GM12878 (cell line): ENCODE measurements at regions not wholly inside any gene's neighbourhood (a gene's known extent, or its start where the extent isn't known, plus 50 kb on each side); places are given as distances from the start of the nearest gene placed in this dataset.

ENCODE experiments used
- ATAC-seq: fragments of 200-7000 bp; cut with Tn5 transposase; 3 replicates; pipeline ENCODE4 v1.9.1; 2020; ENCODE audit warnings: mild to moderate bottlenecking, moderate library complexity
- BruUV-seq: library from RNA; stranded (reverse); fragments of 400-500 nt; replicated peaks from 2 replicates; lab custom pipeline; 2021; lab: Mats Ljungman, UMichigan
- CTCF ChIA-PET: fragments of 300-600 bp; sonication (Branson Sonifier 250); formaldehyde crosslinking; extraction: SDS; loops from one replicate; lab custom pipeline; 2021; ENCODE audit warnings: inconsistent platforms; lab: Yijun Ruan, JAX
- POLR2A ChIA-PET: fragments of 350-600 bp; formaldehyde crosslinking; extraction: SDS; loops from one replicate; lab custom pipeline; 2021; ENCODE audit warnings: inconsistent platforms; lab: Charles Lee
- RAD21 ChIA-PET: fragments of 300-600 bp; sonication (Branson Sonifier 250); formaldehyde crosslinking; loops from one replicate; lab custom pipeline; 2023; ENCODE audit warnings: antibody characterized with exemption; ENCODE audit not compliant: unreplicated experiment; lab: Charles Lee
- SMC1A ChIA-PET: fragments of 300-600 bp; sonication (Branson Sonifier 250); formaldehyde crosslinking; loops from one replicate; lab custom pipeline; 2023; ENCODE audit not compliant: unreplicated experiment, uncharacterized antibody; lab: Charles Lee
- DNase-seq: peaks from one replicate; pipeline ENCODE4 v3.0.0-alpha.2; 2011; ENCODE audit warnings: low read depth, low spot score
- FAIRE-seq: peaks from 3 replicates; lab custom pipeline; 2011; peaks lifted over from hg19 to GRCh38; lab: Jason Lieb, UNC
- H2AFZ ChIP-seq: 2 replicates; pipeline ENCODE4 v1.6.0; 2011; ENCODE audit warnings: low read depth, low read length, control low read depth; ENCODE audit not compliant: control insufficient read depth
- H3K27ac ChIP-seq: 2 replicates; pipeline ENCODE4 v1.5.1; 2011; ENCODE audit warnings: control low read depth; ENCODE audit not compliant: control insufficient read depth, insufficient read depth
- H3K27me3 ChIP-seq, 2 experiments: replicated peaks in 1 of 2; 2 replicates each; pipeline versions ENCODE4 v1.6.0 to v1.6.1; 2011; ENCODE audit warnings: low read length in 1 of 2; ENCODE audit not compliant: control insufficient read depth in 2 of 2, insufficient read depth in 2 of 2
- H3K36me3 ChIP-seq, 2 experiments: 2 replicates each; pipeline ENCODE4 v1.5.1; 2011; ENCODE audit warnings: low read length in 1 of 2; ENCODE audit not compliant: control insufficient read depth in 2 of 2, insufficient read depth in 2 of 2
- H3K4me1 ChIP-seq: 2 replicates; pipeline ENCODE4 v1.6.1; 2011; ENCODE audit warnings: mild to moderate bottlenecking, low read length, moderate library complexity, mixed read lengths; ENCODE audit not compliant: control insufficient read depth, insufficient read depth
- H3K4me2 ChIP-seq: 2 replicates; pipeline ENCODE4 v1.6.0; 2011; ENCODE audit warnings: control low read depth; ENCODE audit not compliant: control insufficient read depth, insufficient read depth
- H3K4me3 ChIP-seq: fragments of 200-600 bp; sonication (generic); 2 replicates; pipeline ENCODE4 v1.5.1; 2016
- H3K79me2 ChIP-seq: 2 replicates; pipeline ENCODE4 v1.6.0; 2011; ENCODE audit warnings: low read length; ENCODE audit not compliant: control insufficient read depth, insufficient read depth
- H3K9ac ChIP-seq: 2 replicates; pipeline ENCODE4 v1.8.0; 2011; ENCODE audit warnings: low read length, control low read depth, mixed read lengths; ENCODE audit not compliant: control insufficient read depth, insufficient read depth
- H3K9me3 ChIP-seq: replicated peaks from 3 replicates; pipeline ENCODE4 v1.5.1; 2011; ENCODE audit warnings: mild to moderate bottlenecking, low read length; ENCODE audit not compliant: control insufficient read depth, insufficient read depth
- H4K20me1 ChIP-seq: 2 replicates; pipeline ENCODE4 v1.6.0; 2011; ENCODE audit not compliant: control insufficient read depth, insufficient read depth
- ETV6 ChIP-seq, 2 experiments: fragments of 450-650 bp in 1 of 2; IDR thresholded peaks in 1 of 2; conservative IDR thresholded peaks in 1 of 2; 2 replicates each; pipeline ENCODE4 v1.6.1; 2014; ENCODE audit warnings: antibody characterized with exemption in 1 of 2, borderline replicate concordance in 1 of 2, low read depth in 1 of 2, mild to moderate bottlenecking in 1 of 2, moderate library complexity in 1 of 2
- KDM1A ChIP-seq: fragments of 200-600 bp; sonication (generic); IDR thresholded peaks from 2 replicates; pipeline ENCODE4 v1.6.1; 2016; ENCODE audit warnings: borderline replicate concordance
- NFYB ChIP-seq: IDR thresholded peaks from 2 replicates; pipeline ENCODE4 v1.6.1; 2011; ENCODE audit warnings: low read depth, mild to moderate bottlenecking, low read length, improper control_type of control experiment, moderate library complexity; ENCODE audit not compliant: insufficient read depth
- PAX5 ChIP-seq: IDR thresholded peaks from 2 replicates; pipeline ENCODE4 v1.6.1; 2011; ENCODE audit warnings: low read depth, low read length, borderline replicate concordance
- RB1 ChIP-seq: fragments of 450-650 bp; formaldehyde crosslinking; IDR thresholded peaks from 2 replicates; pipeline ENCODE4 v1.6.1; 2017; ENCODE audit warnings: mild to moderate bottlenecking, borderline replicate concordance
- TCF3 ChIP-seq: IDR thresholded peaks from 2 replicates; pipeline ENCODE4 v1.6.1; 2012; ENCODE audit warnings: low read depth, mild to moderate bottlenecking, low read length, borderline replicate concordance; ENCODE audit not compliant: insufficient read depth
- WGBS: methylation state at CpG from one replicate; pipeline ENCODE4 v1.1.6; 2016; ENCODE audit warnings: low lambda C conversion rate; ENCODE audit not compliant: insufficient replicate concordance, insufficient coverage; ENCODE audit errors: missing lambda C conversion rate; 5-methylcytosine and 5-hydroxymethylcytosine counted together
- in situ Hi-C: fragments of 300-500 bp; cut with MboI; formaldehyde crosslinking; loops from 9 replicates; pipeline ENCODE4 v1.14.3; 2018; ENCODE audit warnings: mixed read lengths
- intact Hi-C: fragments of 100-400 bp; cut with micrococcal nuclease; formaldehyde crosslinking; loops from one replicate; pipeline ENCODE4 v1.14.2; 2022; ENCODE audit not compliant: unreplicated experiment
- TF ChIP-seq, protein P1 (sequence below): fragments of 450-650 bp; IDR thresholded peaks from 2 replicates; pipeline ENCODE4 v1.6.1; 2017; ENCODE audit warnings: antibody characterized with exemption, mild to moderate bottlenecking, moderate library complexity
- TF ChIP-seq, protein P2 (sequence below): fragments of 150-350 bp; IDR thresholded peaks from 2 replicates; pipeline ENCODE4 v1.6.1; 2016; ENCODE audit warnings: low read depth, low read length

GRCh38 chr5:44613936-44614335 lies 194.8 kb upstream of the MRPS30 start:
- Histone ChIP-seq H3K4me2 (no peak overlapping the region), H3K4me3 (no peak overlapping the region), H3K36me3 (no peaks in the 10 kb centered on the region), H3K27ac (no peak overlapping the region), H2AFZ (no peak overlapping the region), H3K79me2 (no peaks in the 10 kb centered on the region), H3K9me3 (no peaks in the 10 kb centered on the region), H3K9ac (no peak overlapping the region), H3K4me1 (no peaks in the 10 kb centered on the region), H3K27me3 (no peaks in the 10 kb centered on the region), H4K20me1 (no peaks in the 10 kb centered on the region)
- CTCF ChIA-PET = interaction anchor here (1.9 kb wide), 1 partner anchor 11 kb away, joined by 5 read pairs; no protein-coding TSS in a partner anchor
- no peak for FAIRE-seq
- SMC1A ChIA-PET = no interaction called here
- RAD21 ChIA-PET = no interaction called here
- ATAC-seq = no peak
- intact Hi-C loops (no loop called here), in situ Hi-C loops (no loop called here)
- no TSS peak for BruUV-seq
- DNase-seq = no peak
- POLR2A ChIA-PET = no interaction called here
- no peak for TF ChIP-seq ETV6 (conservative IDR thresholded peaks at IDR 0.05 in 1 of 2, IDR thresholded peaks at IDR 0.05 in 1 of 2; ENCODE audit: borderline replicate concordance in 1 of 2, low read depth in 1 of 2)
- no peak for TF ChIP-seq PAX5
- TF ChIP-seq, protein P1, sequence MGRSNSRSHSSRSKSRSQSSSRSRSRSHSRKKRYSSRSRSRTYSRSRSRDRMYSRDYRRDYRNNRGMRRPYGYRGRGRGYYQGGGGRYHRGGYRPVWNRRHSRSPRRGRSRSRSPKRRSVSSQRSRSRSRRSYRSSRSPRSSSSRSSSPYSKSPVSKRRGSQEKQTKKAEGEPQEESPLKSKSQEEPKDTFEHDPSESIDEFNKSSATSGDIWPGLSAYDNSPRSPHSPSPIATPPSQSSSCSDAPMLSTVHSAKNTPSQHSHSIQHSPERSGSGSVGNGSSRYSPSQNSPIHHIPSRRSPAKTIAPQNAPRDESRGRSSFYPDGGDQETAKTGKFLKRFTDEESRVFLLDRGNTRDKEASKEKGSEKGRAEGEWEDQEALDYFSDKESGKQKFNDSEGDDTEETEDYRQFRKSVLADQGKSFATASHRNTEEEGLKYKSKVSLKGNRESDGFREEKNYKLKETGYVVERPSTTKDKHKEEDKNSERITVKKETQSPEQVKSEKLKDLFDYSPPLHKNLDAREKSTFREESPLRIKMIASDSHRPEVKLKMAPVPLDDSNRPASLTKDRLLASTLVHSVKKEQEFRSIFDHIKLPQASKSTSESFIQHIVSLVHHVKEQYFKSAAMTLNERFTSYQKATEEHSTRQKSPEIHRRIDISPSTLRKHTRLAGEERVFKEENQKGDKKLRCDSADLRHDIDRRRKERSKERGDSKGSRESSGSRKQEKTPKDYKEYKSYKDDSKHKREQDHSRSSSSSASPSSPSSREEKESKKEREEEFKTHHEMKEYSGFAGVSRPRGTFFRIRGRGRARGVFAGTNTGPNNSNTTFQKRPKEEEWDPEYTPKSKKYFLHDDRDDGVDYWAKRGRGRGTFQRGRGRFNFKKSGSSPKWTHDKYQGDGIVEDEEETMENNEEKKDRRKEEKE = no peak
- TF ChIP-seq NFYB = no peak
- TF ChIP-seq TCF3 = no peak
- TF ChIP-seq, protein P2, sequence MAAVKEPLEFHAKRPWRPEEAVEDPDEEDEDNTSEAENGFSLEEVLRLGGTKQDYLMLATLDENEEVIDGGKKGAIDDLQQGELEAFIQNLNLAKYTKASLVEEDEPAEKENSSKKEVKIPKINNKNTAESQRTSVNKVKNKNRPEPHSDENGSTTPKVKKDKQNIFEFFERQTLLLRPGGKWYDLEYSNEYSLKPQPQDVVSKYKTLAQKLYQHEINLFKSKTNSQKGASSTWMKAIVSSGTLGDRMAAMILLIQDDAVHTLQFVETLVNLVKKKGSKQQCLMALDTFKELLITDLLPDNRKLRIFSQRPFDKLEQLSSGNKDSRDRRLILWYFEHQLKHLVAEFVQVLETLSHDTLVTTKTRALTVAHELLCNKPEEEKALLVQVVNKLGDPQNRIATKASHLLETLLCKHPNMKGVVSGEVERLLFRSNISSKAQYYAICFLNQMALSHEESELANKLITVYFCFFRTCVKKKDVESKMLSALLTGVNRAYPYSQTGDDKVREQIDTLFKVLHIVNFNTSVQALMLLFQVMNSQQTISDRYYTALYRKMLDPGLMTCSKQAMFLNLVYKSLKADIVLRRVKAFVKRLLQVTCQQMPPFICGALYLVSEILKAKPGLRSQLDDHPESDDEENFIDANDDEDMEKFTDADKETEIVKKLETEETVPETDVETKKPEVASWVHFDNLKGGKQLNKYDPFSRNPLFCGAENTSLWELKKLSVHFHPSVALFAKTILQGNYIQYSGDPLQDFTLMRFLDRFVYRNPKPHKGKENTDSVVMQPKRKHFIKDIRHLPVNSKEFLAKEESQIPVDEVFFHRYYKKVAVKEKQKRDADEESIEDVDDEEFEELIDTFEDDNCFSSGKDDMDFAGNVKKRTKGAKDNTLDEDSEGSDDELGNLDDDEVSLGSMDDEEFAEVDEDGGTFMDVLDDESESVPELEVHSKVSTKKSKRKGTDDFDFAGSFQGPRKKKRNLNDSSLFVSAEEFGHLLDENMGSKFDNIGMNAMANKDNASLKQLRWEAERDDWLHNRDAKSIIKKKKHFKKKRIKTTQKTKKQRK = no peak
- no peak for TF ChIP-seq RB1
- no peak for TF ChIP-seq KDM1A
- WGBS = 42% methylated on average over 1 of the region's 1 CpG
